ENCODE measurements at regions not wholly inside any gene's neighbourhood (a gene's known extent, or its start where the extent isn't known, plus 50 kb on each side); places are given as distances from the start of the nearest gene placed in this dataset.

DNA sequence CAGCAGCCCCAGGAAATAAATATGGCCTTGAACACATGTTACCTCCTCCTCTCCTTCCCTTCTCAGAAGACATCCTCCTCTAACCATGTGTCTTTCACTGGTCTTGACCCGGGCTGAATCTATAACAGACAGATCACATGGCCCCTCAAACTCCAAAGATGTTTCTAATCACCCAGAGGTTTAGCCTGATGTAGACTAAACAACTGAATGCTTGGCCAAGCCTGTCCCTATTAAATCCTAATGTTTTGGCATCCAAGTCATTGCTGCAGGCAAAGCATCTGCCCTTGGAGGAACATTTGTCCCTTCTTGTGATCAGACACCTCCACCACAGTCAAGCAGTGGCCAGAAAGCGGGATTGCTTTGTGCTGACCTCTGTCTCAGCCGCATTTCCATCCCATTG is 65.5 kb downstream of the ANKRD60 start:
- no peak for DNase-seq

DNA sequence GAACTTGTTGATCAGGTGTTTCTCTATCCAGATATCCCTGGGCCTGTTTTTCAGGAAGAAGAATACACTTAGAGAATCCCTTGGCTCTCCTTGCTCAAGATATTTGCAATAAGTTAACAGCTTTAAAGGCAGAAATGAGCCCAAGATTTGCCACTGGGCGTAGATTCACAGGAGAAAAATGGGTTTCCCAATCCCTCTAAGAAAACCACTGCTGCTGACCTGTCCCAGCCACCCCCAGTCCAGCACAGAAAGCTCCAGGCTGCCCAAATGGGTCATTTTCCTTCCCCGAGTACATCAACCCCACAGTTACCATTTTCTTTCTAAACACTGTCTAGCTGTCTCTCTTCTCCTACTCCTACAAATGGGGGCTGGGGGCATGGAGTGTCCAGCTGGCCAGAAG is 67.3 kb downstream of the ANKRD60 start:
- no peak for DNase-seq

DNA sequence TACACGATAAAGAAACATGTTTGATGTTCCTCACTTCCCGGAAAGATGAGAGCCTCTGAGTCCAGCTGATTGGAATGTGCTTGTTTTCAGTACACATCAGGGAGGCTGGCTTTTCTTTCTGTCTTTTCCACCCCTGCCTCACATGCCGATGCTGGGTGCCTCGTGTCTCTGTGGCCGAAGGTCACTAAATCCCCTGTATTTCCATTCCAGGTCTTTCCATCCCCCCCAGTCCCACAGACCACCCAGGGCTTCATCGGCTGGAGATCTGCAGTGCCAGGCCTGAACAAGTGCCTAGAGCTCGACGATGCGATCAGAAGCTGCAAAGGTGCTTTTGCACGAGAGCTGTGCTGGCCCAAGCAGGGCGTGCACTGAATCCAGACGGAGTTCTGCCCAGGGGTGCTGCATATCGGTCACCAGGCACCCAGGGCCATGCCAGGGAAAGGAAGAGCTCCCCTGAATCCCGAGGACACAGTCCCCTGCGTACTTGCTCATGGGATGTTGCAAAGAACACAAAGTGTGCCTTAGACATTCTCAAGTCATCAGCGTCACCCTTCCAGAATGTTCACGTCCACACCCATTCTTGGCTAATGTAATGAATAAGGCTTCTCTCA is 67.9 kb downstream of the ANKRD60 start:
- no peak for DNase-seq

DNA sequence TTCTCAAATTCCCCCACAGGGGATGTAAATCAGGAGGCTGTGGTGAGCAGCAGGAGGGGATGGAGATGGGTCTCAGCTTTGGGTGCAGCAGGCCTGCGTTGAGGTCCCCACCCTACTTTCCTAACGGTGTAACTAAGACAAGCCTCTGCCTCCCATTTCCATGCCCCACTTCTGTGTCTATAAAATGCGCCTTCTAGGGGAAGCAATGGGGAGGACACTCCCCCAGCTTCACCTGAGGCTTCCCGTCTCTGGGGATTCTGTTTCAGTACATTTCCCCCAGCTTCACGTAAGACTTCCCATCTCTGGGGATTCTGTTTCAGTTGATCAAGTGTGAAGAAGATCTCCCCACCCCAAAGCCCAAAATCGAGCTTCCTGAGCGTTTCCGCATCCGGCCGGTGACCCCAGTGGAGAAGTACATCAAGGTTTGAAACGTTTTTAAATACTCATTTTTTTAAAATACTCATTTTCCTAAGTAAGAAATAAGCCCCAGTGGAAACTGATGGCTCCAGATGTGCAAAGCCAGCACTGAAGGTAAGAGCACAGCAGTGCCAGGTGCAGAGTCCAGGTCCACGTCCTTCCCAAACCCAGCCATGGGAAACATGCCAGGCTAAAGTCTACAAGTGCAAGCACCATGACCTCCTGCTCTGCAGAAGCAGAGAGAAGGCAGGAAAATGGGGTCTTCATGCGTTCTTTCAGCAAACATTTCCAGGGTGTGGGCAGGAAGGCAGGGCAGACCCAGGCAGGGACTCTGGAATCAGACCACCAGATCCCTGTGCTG is 73.1 kb downstream of the ANKRD60 start:
- no peak for DNase-seq

DNA sequence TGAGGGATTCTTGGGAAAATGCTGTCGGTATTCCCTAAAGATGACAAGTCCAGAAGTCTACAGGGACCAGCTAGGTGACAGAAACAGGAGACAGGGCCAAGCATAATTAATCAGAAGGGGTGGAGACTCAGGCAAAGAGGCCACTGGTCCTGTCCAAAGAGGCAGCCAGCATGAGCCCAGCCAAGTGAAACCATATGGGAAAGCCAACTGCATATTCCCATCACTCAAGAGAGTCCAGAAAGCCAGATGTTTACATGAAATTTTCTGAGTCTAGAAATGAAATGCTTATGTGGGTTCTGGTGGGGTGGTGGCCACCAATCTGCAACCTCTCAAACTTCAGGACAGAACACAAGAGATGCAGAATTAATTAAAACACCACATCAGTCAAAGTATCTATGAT is 74.3 kb downstream of the ANKRD60 start:
- DNase-seq, result no peak

DNA sequence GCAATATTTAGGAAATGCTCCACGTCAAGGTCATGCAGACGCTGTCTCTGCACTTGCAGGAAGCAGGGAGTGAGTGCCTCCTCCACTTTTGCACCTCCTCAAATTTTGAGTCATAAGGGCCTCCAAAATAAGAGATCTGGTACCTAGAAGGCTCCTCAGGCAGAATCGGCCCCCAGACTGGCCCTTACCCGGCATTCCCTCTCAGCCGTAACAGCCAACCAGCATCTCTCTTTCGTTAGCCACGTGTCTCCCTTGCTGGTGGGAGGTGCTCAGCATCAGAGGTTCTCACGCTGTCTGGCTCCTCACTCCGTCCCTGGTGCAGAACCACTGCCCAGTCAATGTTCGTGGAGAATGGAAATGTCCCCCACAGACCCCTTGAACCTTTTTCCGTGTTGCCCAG is 75.3 kb downstream of the ANKRD60 start:
- no peak for DNase-seq

DNA sequence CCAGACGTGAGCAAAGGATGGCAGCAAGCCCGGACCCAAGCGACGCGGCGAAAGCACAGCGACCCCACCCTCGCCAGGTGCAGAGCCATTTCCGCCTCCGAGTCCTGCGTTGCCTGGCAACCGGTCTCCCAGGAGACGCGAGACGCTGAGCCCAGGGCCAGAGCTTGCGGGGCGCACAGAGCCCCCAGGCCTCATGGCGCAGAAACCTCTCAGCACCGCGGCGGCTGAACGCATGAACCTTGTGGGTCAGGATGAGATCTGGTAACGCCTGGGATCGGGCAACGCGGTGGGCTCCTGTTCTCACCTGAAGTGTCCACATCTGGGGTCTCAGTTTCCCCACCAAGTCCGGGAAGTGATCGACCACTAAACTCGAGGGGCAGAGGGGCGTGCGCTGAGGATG is 77.7 kb downstream of the ANKRD60 start:
- DNase-seq, result peak; percentile 59

DNA sequence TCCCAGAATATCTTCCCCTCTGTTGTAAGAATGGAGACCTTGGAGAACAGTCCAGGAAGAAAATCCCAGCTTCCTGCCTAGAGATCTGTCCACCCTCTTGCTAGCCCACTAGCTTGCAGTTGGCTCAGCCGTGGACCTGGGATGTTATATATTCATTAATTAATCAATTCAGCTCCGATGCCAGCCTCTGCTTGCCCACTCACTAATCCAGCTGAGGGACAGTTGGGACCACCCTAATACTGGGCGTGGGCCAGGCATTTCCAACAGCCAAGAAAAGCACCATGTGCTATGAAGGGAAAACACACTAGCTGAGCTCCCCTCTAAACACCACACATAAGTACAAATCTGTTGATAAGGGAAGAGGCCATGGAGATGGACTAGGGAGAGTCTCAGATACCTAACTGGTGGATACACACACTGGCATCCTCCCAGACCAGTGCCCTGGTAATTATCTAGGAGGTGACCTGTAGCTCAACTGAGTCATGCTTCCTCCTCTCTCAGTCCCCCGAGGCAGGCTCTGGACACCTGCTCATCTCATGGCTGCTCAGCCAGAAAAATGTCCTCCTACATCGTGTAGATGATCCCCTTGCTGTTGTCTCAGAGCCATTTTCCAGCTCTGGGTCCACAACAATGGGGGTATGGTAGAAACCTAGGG is 78.9 kb downstream of the ANKRD60 start:
- no peak for DNase-seq

DNA sequence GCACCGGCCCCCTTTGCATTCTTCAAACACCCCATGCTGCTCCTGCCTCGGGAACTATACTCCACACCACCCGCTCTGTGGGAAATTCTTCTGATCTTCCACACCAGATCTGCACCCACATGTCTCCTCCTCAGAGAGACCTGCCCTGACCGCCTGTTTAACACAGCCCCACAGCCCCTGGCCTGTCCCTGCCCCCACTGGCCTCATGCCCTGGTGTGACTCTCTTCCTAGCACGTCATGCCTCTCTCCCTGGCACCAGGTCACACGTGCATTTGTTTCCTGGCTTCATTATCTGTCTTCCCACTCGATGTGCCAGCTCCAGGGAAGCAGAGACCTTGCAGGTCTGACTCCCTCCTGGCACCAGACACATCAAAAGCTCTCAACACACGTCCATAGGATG is 79.6 kb downstream of the ANKRD60 start:
- no peak for DNase-seq

DNA sequence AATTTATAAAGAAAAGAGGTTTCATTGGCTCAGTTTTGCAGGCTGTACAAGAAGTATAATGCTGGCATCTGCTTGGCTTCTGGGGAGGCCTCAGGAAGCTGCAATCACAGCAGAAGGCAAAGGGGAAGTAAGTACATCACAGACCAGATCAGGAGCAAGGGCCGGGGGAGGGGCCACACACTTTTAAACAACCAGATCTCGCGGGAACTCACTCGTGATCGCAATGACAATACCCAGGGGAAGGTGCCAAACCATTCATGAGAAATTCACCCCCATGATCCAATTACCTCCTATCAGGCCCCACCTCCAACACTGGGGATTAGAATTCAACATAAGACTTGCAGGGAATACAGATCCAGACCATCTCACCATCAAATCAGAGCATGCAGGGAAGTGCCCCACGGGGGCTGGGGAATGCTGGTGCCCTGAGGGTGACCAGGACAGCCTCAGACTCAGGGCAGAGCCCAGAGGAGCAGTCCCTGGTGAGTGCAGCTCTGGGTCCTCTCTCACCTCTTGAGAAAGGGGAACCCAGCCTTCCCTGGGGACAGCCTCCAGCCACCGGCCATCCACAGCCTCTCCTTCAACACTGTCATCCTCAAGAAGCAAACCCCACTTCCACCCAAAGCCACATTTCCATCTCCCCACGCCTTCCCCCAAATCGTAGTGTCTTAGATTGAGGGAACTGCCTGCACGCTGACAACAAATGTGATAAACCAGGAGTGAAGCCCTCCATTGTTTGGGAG is 80.7 kb downstream of the ANKRD60 start:
- DNase-seq, result no peak

DNA sequence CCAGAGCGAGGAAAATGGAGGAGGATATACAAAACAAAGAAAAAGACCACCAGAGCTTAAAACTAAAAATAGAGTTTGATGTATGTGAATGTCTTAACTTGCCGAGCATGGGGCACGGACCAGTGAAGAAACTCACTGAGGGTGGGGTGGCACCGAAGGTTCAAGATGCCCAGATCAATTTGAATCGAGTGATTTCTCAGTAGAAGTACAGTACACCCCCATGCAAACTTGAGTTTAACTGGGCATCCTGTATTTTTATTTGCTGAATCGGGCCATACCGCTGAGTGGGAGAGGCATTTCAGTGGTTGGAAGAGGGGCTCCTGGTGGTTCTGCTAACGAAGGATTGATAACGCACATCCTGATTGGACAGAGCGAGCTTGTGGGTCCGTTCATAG is 81.7 kb downstream of the ANKRD60 start:
- DNase-seq, result no peak

DNA sequence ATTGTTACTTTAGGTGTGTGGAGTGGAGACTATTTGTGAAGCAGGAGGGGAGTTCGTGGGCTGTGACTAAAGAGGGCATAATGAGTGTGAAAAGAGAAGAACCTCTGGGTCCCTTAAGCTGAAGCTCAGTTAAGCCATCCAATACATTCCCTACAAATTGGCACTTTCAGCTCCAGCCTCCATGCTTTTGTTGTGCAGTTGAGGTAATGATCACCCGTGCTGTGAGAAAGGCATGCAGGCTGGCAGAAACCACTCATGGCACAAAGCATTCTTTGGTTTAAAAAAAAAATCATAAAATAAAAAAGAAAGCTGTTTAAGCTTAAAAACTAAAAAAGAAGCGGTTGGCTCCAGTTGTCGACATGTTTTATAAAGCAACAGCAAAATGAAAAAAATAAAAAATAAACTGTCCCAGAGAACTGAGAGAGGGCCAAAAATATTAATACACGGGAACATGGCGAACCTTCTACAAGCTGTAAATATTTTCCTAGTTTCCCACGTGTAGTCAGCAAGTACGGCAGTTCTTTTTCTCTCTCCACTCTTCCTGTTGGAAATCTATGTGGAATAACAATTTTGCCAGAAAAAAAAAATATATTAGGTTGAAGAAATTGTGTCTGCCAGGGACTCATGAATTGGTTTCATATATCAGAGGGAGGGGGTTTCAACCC is 82.2 kb downstream of the ANKRD60 start:
- DNase-seq, result no peak

DNA sequence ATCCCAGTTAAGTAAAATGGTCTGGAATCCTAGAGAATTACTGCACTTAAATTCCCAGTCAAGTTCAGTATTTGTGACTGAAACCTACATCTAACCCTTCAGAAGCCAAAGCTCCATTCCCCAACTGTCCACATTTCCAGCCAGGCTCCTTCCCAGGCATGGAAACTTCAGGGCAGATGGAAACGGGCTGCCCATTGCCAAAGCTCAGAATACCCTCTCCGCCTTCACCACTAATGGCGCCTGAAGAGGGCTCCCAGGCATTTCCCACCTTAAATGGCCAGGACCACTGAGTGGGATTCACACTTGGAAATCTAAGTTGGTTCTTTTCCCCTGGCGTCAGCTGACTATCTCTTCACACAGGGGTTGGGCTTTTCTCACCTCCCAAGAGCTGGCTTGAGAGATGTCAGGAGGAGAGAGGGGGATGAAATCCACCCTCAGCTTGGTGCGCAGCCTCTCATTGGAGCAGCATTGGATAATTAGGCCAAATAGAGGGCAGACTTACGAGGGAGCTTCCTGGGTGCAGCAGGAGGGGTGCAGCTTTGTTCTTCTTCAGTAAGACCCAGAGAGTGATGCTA is 82.9 kb downstream of the ANKRD60 start:
- DNase-seq, result no peak

DNA sequence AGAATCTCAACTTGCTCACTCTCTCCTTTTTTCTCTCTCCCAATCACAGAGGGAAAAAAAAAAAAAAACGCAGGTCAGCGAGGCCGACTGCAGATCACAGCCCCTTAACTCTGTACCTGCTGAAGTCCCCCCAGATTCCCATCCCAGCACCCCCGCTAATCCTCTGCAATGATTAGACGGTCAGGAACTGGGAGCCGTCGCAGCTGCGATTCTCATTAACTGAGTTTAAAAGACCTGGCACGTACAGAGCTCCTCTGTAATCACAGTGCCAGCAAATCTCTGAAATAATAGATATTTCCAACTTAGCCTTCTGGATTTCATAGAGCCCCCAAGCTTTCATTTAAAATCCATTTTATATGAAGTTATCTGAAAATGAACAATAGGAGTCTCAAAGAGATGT is 84.4 kb downstream of the ANKRD60 start:
- no peak for DNase-seq

DNA sequence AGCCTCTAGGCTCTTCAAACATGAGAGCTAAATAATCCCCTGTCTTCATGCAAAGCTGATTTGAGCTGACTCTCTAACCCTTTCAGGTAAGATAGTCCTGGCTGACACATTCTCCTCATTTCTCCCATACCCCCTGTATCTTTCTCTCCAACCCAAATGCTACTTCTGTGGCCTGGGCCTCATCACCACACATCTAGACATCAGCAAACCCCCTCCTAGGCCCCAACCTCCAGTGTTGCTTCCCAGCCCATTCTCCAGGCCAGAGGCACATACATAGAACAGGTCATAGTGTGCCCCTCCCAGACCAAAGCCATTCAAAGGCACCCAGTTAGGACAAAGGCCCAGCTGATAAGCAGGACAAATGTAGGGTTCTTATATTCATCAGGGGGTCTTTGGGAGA is 84.9 kb downstream of the ANKRD60 start:
- DNase-seq, result no peak

DNA sequence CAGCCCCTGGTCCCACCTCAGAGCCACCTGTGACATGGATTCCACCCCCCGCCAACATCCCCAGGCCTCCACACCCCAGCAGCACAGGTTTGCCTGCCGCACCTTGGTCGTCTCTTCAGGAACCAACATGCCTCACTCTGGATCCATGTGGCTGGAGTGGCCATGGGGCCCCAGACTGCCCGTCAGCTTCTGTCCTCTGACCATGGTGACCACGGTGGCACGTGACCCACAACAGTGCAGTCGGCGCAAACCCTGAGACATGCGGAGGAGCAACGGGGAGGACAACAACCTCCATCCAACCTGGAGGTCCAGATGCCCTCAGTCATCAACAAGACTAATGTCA is 85.6 kb downstream of the ANKRD60 start:
- no peak for DNase-seq

DNA sequence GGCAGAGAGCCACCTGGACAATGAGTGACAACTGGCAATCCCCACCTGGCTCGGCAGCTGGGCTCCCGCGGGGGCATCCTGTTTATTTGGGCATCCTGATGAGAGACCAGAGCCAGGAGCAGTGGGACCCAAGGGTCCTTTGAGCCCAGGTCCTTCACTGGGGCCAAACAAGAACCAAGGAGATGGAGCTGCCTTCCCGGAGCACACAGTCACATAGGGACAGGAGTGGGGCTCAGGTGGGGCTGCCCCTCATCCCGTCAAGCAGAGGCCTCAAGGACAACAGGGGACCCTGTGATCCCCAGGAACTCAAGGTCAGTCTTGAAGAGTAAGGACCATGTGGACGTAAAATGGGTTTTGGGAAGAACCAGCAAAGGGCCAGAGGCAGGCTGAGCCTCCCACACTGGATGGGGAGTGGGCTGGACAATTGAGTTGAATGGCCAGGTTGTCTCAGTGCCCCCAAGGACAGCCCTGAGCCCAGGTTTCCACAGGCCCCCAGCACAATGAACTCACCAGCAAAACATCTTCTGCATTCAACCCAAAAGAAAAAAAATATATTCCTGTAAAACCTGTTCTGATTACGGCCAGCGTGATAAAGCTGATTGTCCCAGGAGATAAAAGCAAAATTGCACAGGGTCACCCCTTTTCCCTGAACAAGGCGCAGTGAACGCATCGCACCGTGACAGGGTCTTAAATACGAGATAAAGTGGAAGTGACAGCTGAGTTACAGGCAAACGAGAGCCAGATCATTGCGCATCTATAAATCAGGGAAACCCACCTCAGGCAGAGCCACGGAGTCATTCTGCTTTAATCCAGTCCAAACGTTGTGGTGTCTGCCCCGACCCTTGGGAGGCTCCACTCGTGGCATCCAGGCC is 86.2 kb downstream of the ANKRD60 start:
- DNase-seq, result no peak

DNA sequence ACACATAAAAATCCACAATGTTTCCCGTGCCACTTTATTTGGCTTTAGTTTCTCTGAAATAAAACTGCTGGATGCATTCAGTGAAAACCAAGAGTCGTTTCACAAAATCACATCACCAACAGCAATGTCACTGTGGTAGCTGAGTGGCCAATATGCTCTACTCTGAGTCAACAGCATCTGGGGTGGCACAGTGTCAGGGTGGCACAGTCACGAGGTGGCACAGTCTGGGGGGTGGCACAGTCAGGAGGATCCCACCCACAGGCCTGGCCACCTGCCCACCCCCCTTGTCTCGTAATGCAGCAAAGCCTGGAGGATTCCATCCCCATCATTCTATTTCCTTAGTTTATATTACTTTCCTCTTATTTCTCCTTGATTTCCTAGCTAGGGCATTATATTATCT is 87.0 kb downstream of the ANKRD60 start:
- DNase-seq, result no peak

DNA sequence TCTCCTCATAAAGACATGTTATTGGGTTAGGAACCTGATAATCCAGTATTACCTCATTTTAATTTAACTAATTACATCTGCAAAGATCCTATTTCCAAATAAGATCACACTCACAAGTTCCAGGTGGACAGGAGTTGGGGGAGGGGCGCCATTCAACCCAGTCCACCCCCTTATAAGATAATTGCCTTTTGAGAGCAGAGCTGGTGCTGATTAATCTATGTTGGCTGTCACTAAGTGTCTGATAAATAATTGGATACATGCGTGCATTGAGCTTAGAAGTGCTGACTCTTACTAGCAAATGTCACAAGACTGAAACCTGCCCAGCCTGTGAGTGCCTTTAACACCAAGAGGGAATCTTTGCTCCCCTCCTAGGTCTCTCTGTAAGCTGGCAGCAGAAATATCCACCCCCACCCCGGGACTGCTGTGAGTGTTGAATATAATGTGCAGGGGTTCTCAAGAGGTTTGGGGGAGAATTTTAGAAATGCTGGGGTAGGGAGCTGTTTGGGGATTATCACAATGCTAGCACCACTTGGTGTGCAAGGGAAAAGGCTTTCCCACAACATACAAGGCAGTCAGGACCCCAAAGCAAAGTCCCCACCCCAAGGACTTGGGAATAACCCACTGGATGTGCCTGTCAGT is 87.5 kb downstream of the ANKRD60 start:
- no peak for DNase-seq

DNA sequence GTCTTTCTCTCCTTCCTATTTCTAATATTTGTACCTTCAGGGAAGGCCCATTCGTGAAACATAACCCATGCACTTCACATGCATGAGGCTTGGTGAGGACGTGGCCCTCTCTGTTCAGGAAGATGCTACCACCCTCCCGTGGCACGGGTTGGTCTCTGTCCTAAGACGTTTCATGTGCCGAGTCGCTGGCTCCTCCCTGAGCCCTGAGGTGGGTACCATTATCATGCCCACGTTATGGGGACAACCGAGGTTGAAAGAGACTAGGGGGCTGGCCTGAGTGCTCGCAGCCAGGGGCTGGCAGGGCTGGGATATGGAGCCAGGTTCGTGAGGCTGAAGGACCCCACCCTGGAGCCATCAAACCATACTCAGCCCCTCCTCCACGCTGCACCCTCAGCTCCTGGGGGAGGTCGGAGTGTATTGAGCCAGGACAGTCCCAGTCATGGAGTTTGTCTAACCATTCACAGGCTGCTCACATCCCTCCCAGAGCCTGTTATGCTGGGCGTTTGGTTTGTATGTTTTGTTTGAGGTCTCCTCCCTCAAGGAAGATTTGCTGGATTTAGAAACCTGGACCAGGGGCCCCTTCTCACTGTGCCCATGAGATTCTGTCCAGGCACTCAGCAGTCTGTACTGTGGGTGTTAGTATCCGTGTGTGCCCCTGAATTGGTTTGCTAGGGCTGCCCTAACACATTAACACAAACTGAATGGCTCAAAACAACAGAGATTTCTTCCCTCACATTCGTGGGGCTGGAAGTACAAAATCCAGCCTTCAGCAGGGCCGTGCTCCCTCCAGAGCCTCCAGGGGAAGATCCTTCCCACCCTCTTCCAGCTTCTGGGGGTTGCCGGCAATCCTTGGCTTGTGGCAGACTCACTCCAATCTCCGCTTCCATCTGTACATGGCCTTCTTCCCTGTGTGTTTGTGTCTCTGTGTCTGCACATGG is 88.3 kb downstream of the ANKRD60 start:
- DNase-seq, result no peak
